HG02678 (cell line): ENCODE measurements at regions not wholly inside any gene's neighbourhood (a gene's known extent, or its start where the extent isn't known, plus 50 kb on each side); places are given as distances from the start of the nearest gene placed in this dataset.

Experiments
- ATAC-seq: cut with Tn5 transposase; IDR thresholded peaks from one replicate; pipeline ENCODE4 v1.9.1; 2021; ENCODE audit warnings: mild to moderate bottlenecking, moderate library complexity; ENCODE audit not compliant: unreplicated experiment

GRCh38 chr13:68214691-68215415, 984.7 kb upstream of the PCDH9 start:
- ATAC-seq: no peak

GRCh38 chr13:68199271-68199670, 969.1 kb upstream of the PCDH9 start:
- ATAC-seq: no peak

GRCh38 chr13:68190818-68191217, 960.7 kb upstream of the PCDH9 start:
- no peak for ATAC-seq

GRCh38 chr13:68185444-68186141, 955.5 kb upstream of the PCDH9 start:
- no peak for ATAC-seq

- no peak for ATAC-seq
Observed at GRCh38 chr13:68176475-68176874, 946.3 kb upstream of the PCDH9 start.

GRCh38 chr13:68174893-68175292, 944.8 kb upstream of the PCDH9 start:
- ATAC-seq: no peak

- ATAC-seq: no peak
Observed at GRCh38 chr13:68173111-68173510, 943.0 kb upstream of the PCDH9 start.

- no peak for ATAC-seq
Observed at GRCh38 chr13:68170961-68171360, 940.8 kb upstream of the PCDH9 start.

- no peak for ATAC-seq
Observed at GRCh38 chr13:68168448-68168847, 938.3 kb upstream of the PCDH9 start.

- no peak for ATAC-seq
Observed at GRCh38 chr13:68160466-68160865, 930.3 kb upstream of the PCDH9 start.

GRCh38 chr13:68152414-68152813, 922.3 kb upstream of the PCDH9 start:
- ATAC-seq: no peak

GRCh38 chr13:68145852-68146251, 915.7 kb upstream of the PCDH9 start:
- no peak for ATAC-seq

- no peak for ATAC-seq
Observed at GRCh38 chr13:68128297-68128915, 898.3 kb upstream of the PCDH9 start.

GRCh38 chr13:68125087-68125480, 894.9 kb upstream of the PCDH9 start:
- ATAC-seq: no peak

GRCh38 chr13:68124437-68125086, 894.4 kb upstream of the PCDH9 start:
- no peak for ATAC-seq

GRCh38 chr13:68110178-68110768, 880.1 kb upstream of the PCDH9 start:
- no peak for ATAC-seq

- ATAC-seq: no peak
Observed at GRCh38 chr13:68107667-68108066, 877.5 kb upstream of the PCDH9 start.

GRCh38 chr13:68099631-68100030, 869.5 kb upstream of the PCDH9 start:
- no peak for ATAC-seq

GRCh38 chr13:68081061-68081460, 850.9 kb upstream of the PCDH9 start:
- no peak for ATAC-seq

GRCh38 chr13:68078874-68079273, 848.7 kb upstream of the PCDH9 start:
- ATAC-seq: no peak

- ATAC-seq: no peak
Observed at GRCh38 chr13:68078469-68078868, 848.3 kb upstream of the PCDH9 start.
